ENCODE measurements at regions not wholly inside any gene's neighbourhood (a gene's known extent, or its start where the extent isn't known, plus 50 kb on each side); places are given as distances from the start of the nearest gene placed in this dataset.
"Not testable (repeated sequence)": the region's sequence is repeated elsewhere in the genome, so short reads cannot be mapped to it uniquely, and the experiment has no call there.

DNA sequence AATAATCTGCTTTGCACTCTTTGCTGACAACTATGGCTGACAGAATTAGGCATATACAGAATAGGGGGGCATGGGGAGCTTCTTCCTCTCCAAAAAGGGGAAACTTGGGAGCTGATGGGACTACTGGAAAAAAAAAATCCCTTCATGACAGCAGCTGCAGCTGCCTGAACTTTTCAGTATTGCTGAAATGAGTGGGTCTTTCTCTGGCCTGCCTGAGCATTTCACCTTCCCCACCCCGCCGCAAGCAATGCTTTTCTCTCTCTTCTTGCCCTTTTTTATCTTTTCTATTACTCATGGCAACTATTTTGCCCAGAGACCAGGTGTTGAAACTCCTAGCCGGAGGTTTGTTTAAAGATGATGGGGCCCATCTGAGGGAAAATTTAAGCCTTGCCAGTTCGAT lies 244.9 kb downstream of the SEMA3D start:
- DNase-seq (ENCODE audit: low spot score), result no peak

GRCh38 chr7:84941291-84941690 lies 245.6 kb downstream of the SEMA3D start:
- DNase-seq (ENCODE audit: low spot score), result no peak

GRCh38 chr7:84939888-84940287 lies 247.0 kb downstream of the SEMA3D start:
- no peak for DNase-seq (ENCODE audit: low spot score)

DNA sequence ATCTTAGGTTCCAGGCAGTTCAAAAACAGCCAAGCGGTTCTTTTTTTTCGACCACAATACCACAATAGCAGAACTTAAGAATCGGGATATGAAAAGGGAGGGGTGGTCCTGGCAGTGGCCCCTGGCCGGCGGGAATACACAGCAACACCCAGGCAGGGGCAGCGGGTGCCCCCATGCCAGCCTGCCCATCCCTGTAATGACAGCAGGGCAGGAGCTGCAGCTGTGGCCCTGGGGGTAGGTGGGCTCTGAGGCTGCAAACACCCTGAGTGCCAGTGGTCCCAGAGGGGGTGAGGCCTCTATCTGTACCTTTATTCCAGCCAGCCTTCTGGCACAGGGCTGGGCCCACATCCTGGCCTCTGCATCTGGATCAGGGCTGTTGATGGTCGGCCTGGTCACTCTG lies 247.4 kb downstream of the SEMA3D start:
- no peak for DNase-seq (ENCODE audit: low spot score)

- no peak for DNase-seq (ENCODE audit: low spot score)
These were observed 262.5 kb downstream of the SEMA3D start for GRCh38 chr7:84924353-84924752.

- DNase-seq (ENCODE audit: low spot score), result no peak
These were observed 263.5 kb downstream of the SEMA3D start for GRCh38 chr7:84923348-84923747.

- no peak for DNase-seq (ENCODE audit: low spot score)
These were observed 265.7 kb downstream of the SEMA3D start for GRCh38 chr7:84921154-84921553.

GRCh38 chr7:84916973-84917372 lies 269.9 kb downstream of the SEMA3D start:
- not testable (repeated sequence) for DNase-seq (ENCODE audit: low spot score)

GRCh38 chr7:84916161-84916560 lies 270.7 kb downstream of the SEMA3D start:
- no peak for DNase-seq (ENCODE audit: low spot score)

GRCh38 chr7:84914598-84914997 lies 272.3 kb downstream of the SEMA3D start:
- DNase-seq (ENCODE audit: low spot score), result no peak

GRCh38 chr7:84913731-84914130 lies 273.1 kb downstream of the SEMA3D start:
- no peak for DNase-seq (ENCODE audit: low spot score)

DNA sequence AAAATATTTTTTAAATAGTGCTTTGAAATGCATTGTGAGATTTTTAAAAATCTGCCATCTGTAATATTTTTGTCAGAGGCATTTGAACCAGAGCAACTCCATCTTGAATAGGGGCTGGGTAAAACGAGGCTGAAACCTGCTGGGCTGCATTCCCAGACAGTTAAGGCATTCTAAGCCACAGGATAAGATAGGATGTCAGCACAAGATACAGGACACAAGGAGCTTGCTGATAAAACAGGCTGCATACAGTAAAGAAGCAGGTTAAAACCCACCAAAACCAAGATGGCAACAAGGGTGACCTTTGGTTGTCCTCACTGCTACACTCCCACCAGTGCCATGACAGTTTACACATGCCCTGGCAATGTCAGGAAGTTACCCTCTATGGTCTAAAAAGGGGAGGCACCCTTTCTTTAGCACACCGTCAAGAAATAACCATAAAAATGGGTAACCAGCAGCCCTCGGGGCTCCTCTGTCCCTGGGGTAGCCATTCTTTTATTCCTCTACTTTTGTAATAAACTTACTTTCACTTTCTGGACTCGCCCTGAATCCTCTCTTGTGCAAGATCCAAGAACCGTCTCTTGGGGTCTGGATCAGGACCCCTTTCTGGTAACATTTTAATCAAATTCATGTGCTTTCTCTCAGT lies 273.7 kb downstream of the SEMA3D start:
- no peak for DNase-seq (ENCODE audit: low spot score)

GRCh38 chr7:84912537-84912936 lies 274.3 kb downstream of the SEMA3D start:
- DNase-seq (ENCODE audit: low spot score), result no peak

DNA sequence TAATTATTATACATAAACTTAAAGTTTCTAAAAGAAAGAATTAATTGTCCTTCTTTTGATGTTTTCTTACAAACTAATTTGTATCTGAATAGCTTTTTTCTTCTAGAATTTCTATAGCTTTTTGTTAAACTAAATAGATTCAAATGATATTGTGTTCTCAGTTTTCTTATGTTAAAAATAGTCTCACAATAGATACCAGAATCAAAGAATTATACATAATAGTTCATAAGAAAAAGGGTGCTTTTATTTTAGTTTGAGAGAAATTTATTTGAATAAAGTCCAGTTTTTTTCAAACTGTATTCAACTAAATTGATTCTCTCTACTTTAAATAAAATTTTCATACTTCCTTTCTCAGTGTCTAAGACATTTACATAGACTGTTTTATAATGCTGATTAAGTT lies 274.8 kb downstream of the SEMA3D start:
- no peak for DNase-seq (ENCODE audit: low spot score)

DNA sequence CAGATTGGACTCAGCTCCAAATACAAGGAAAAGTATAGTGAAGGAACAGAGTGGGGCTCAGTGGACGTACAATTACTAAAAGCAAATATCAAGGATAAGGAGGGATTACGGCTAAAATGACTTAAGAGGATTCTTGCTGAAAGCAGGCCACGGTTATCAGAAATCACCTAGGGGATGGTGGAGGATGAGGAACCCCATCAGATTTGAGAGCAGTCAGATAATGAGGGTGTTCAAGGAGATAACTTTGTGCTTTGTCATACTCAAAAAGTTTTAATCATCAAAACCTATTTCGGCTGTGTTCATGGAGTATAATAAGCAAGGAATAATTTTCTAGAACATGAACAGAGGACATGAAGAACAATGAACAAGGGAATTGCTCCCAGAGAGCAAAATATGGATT lies 275.8 kb downstream of the SEMA3D start:
- no peak for DNase-seq (ENCODE audit: low spot score)

- not testable (repeated sequence) for DNase-seq (ENCODE audit: low spot score)
These were observed 276.5 kb downstream of the SEMA3D start for GRCh38 chr7:84910322-84910721.

GRCh38 chr7:84908196-84908793 lies 278.6 kb downstream of the SEMA3D start:
- DNase-seq (ENCODE audit: low spot score), result no peak

DNA sequence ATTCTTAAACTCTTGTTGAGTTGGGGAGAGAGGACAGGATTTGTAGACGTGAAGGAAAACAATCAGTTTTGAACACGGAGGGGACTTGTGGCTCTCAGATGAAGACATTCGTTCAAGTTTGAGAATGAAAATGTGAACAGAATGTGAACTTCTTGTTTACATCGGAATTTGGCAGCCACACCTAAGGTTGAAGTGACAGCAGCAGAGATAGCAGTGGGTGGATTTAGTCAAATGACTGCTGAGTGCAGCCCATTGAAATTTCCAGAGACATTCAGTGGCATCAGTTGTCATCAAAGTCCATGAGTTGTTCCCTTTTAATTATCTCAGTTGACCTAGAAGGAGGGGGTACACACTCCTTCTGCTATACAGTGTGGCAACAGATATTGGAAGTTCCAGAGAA lies 280.0 kb downstream of the SEMA3D start:
- no peak for DNase-seq (ENCODE audit: low spot score)

- no peak for DNase-seq (ENCODE audit: low spot score)
These were observed 282.3 kb downstream of the SEMA3D start for GRCh38 chr7:84904561-84904960.

DNA sequence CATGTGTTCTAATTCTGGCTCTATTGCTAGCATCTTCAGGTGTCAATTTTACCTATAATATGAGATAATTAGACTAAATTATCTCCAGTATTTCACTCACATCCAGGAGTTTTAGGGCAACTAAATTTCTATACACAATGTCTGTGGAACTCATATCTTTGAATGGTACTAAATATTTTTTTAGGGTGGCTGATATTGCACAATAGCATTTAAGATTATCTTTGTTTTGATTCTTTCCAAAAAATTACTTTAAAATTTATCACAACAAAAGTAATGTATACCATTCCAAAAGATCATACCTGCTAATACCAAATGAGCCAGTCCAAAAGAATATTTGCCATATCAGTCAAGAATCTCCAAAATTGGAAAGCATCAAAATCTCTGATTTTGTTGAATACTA lies 285.5 kb downstream of the SEMA3D start:
- no peak for DNase-seq (ENCODE audit: low spot score)

DNA sequence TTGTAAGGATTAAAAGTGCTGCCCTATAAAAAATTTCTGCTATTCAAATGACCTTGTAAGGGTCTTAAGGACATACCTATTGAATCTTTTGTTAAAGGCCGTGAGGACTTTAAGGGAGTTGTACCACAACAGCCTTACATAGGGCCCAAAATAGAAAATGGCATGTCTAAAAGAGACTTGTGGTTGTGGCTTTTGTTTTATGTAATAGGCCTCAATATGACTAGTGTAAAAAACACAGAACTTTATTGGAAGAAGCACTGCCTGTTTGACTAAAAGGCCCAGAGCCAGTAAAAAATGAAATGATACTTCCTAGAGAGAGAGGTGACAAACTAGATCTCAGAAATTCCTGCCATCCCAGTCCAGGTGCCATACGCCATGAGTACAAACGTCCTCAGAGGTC lies 286.6 kb downstream of the SEMA3D start:
- no peak for DNase-seq (ENCODE audit: low spot score)

DNA sequence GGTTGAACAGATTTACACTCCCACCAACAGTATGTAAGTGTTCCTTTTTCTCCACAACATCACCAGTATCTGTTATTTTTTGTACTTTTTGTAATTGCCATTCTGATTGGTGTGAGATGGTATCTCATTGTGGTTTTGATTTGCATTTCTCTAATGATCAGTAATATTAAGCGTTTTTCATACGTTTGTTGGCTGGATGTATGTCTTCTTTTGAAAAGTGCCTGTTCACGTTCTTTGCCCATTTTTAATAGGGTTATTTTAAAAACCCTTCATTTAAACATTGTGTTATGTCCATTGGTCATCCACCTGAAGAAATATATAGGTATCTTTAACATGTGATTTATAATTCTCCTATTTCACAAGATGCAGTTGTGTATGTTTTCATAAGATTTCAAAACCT lies 291.3 kb downstream of the SEMA3D start:
- DNase-seq (ENCODE audit: low spot score), result no peak

DNA sequence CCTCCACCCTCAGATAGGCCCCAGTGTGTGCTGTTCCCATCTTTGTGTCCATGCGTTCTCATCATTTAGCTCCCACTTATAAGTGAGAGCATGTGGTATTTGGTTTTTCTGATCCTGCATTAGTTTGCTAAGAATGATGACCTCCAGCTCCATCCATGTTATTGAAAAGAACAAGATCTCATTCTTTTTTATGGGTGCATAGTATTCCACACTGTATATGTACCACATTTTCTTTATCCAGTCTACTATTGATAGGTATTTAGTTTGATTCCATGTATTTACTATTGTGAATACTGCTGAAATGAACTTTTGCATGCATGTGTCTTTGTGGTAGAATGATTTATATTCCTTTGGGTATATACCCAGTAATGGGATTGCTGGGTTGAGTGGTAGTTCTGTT lies 303.3 kb downstream of the SEMA3D start:
- DNase-seq (ENCODE audit: low spot score), result not testable (repeated sequence)

Data from ureter (tissue), 1 donor.